Sigmoid colon (tissue), 4 donors: ENCODE measurements at regions not wholly inside any gene's neighbourhood (a gene's known extent, or its start where the extent isn't known, plus 50 kb on each side); places are given as distances from the start of the nearest gene placed in this dataset.

ENCODE experiments used
- EP300 ChIP-seq, 4 donors: sonication (generic); formaldehyde crosslinking; IDR thresholded peaks; one replicate each; pipeline ENCODE4 v1.6.1; 2017; ENCODE audit warnings: antibody characterized with exemption in 4 of 4
- POLR2AphosphoS5 ChIP-seq, 4 donors: sonication (generic); formaldehyde crosslinking; IDR thresholded peaks; one replicate each; pipeline ENCODE4 v1.6.1; 2017; ENCODE audit warnings: antibody characterized with exemption in 4 of 4
- TF ChIP-seq, protein P1 (sequence below), 4 experiments: fragments of 450-650 bp in 3 of 4; fragments of 200-600 bp in 1 of 4; IDR thresholded peaks; one replicate each; pipeline ENCODE4 v1.5.1; 2016 to 2019; ENCODE audit warnings: antibody characterized with exemption in 4 of 4, mild to moderate bottlenecking in 3 of 4, moderate library complexity in 2 of 4

DNA sequence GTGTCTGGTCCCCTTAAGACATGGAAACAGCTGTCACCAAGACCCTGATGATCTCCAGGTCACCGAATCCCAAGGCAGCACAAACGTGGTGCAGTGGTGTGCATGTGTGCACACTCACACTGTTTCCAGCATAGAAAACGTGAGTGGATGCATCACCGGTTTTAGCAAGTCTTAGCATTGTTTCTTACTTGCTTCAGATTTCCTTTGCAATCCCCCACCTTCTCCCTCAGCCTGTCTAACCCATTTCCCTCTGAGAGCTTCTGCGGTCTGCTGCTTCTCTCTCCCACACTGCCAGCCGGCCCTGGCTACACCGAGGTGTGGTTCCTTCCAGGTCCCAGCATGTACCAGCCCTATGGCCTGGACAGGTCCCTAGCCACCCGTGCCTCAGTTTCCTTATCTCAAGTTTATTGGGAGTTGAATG is 343.4 kb upstream of the HS6ST1 start:
- TF ChIP-seq, protein P1, sequence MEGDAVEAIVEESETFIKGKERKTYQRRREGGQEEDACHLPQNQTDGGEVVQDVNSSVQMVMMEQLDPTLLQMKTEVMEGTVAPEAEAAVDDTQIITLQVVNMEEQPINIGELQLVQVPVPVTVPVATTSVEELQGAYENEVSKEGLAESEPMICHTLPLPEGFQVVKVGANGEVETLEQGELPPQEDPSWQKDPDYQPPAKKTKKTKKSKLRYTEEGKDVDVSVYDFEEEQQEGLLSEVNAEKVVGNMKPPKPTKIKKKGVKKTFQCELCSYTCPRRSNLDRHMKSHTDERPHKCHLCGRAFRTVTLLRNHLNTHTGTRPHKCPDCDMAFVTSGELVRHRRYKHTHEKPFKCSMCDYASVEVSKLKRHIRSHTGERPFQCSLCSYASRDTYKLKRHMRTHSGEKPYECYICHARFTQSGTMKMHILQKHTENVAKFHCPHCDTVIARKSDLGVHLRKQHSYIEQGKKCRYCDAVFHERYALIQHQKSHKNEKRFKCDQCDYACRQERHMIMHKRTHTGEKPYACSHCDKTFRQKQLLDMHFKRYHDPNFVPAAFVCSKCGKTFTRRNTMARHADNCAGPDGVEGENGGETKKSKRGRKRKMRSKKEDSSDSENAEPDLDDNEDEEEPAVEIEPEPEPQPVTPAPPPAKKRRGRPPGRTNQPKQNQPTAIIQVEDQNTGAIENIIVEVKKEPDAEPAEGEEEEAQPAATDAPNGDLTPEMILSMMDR (IDR thresholded peaks at IDR 0.05): no peak
- TF ChIP-seq POLR2AphosphoS5 (IDR thresholded peaks at IDR 0.05) (no peak), EP300 (IDR thresholded peaks at IDR 0.05) (no peak)
